DMS53 (cell line): ENCODE measurements at regions not wholly inside any gene's neighbourhood (a gene's known extent, or its start where the extent isn't known, plus 50 kb on each side); places are given as distances from the start of the nearest gene placed in this dataset.

Experiments used
- DNase-seq: peaks from one replicate; lab custom pipeline; 2025; lab: John Stamatoyannopoulos, UW

DNA sequence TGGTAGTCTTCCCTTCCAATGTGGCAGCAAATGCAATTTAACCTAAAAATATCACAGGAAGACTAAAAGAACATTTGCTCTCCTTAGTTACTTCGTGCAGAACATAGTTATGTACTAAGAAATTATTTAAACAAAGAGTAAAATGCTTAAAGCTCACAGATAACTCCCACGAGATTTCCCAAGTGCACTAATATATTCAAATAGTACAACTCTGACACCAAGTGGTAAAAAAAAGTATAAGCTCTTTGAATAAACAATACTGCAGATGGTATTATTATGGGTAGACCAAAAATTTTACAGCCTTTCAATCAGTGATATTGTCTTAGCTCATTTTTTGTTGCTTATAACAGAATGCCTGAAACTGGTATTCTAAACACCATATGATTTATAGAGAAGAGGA, 52.8 kb upstream of the FILIP1 start:
- DNase-seq = peak; percentile 28

DNA sequence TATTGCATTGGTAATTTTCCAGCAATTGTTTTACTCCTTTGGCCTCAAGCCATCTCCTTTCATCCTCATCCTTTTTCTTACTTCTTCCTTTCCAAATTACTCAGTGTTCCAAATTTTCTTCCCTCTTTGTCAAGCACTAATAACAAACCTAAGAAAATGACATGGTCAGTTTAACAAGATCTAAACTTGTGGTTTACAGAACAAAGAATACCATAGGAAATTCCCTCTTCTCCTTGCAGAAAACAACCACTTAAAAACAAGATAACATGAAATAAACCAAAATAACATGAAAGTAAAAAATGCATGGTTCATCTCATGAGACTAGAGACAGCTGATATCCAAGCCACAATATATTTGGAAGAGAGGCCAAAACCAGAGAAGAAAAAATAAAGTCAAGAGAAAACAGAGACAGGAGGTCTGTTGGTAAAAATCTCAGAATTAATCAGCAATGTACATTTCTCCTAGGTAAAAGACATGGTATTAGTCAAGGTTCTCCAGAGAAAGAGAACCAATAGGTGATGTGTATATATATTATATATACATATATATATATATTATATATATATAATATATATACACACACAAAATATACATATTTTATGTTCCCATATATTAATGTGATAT, 51.0 kb upstream of the SENP6 start:
- no peak for DNase-seq

GRCh38 chr6:75551367-75551952, 50.2 kb upstream of the SENP6 start:
- no peak for DNase-seq
